ENCODE measurements at regions not wholly inside any gene's neighbourhood (a gene's known extent, or its start where the extent isn't known, plus 50 kb on each side); places are given as distances from the start of the nearest gene placed in this dataset.

- TF ChIP-seq CTCF (IDR thresholded peaks at IDR 0.05; ENCODE audit: low read depth, low read length, poor library complexity, severe bottlenecking): no peak
- TF ChIP-seq EZH2phosphoT487 (IDR thresholded peaks at IDR 0.05; ENCODE audit: borderline replicate concordance, low read length): no peak
Observed at GRCh38 chr5:67588389-67588788, 391.8 kb upstream of the CD180 start.

Data from DOHH2 (cell line).